PC-9 (cell line): ENCODE measurements at regions not wholly inside any gene's neighbourhood (a gene's known extent, or its start where the extent isn't known, plus 50 kb on each side); places are given as distances from the start of the nearest gene placed in this dataset.

Source experiments
- BruUV-seq: library from RNA; stranded (reverse); fragments of 400-500 nt; replicated peaks from 2 replicates; lab custom pipeline; 2021; lab: Mats Ljungman, UMichigan
- CTCF ChIA-PET: fragments of 300-600 bp; sonication (Branson Sonifier 250); formaldehyde crosslinking; loops from one replicate; lab custom pipeline; 2022; ENCODE audit warnings: antibody characterized with exemption; lab: Charles Lee
- POLR2A ChIA-PET: fragments of 300-600 bp; sonication (Branson Sonifier 250); formaldehyde crosslinking; loops from one replicate; lab custom pipeline; 2022; ENCODE audit warnings: antibody characterized with exemption; ENCODE audit not compliant: unreplicated experiment; lab: Charles Lee
- DNase-seq, 2 experiments: peaks; one replicate each; pipeline versions ENCODE4 v3.0.0 to v3.0.0-alpha.2; 2015 to 2022; ENCODE audit warnings: mixed read lengths in 1 of 2
- H2AFZ ChIP-seq: fragments of 200-600 bp; sonication (generic); 2 replicates; pipeline ENCODE4 v1.8.1; 2017; ENCODE audit warnings: antibody characterized with exemption
- H3F3A ChIP-seq: fragments of 200-600 bp; sonication (generic); 2 replicates; pipeline ENCODE4 v1.8.1; 2017; ENCODE audit warnings: antibody characterized with exemption, mild to moderate bottlenecking, low read depth; ENCODE audit not compliant: insufficient read depth
- H3K27ac ChIP-seq: fragments of 200-600 bp; sonication (generic); 2 replicates; pipeline ENCODE4 v1.6.1; 2016; ENCODE audit warnings: mixed run types
- H3K27me3 ChIP-seq: fragments of 200-600 bp; sonication (generic); 2 replicates; pipeline ENCODE4 v1.6.1; 2016; ENCODE audit warnings: low read depth, mixed run types; ENCODE audit not compliant: insufficient read depth
- H3K36me3 ChIP-seq: fragments of 200-600 bp; sonication (generic); 2 replicates; pipeline ENCODE4 v1.6.1; 2016; ENCODE audit warnings: low read depth, mixed run types
- H3K4me1 ChIP-seq: fragments of 200-600 bp; sonication (generic); replicated peaks from 2 replicates; pipeline ENCODE4 v1.6.1; 2016; ENCODE audit warnings: mixed run types; ENCODE audit not compliant: insufficient read depth
- H3K4me2 ChIP-seq: fragments of 200-600 bp; sonication (generic); 2 replicates; pipeline ENCODE4 v1.6.1; 2017; ENCODE audit warnings: mixed run types
- H3K4me3 ChIP-seq: fragments of 200-600 bp; sonication (generic); 2 replicates; pipeline ENCODE4 v1.6.1; 2016; ENCODE audit warnings: mixed run types
- H3K79me2 ChIP-seq: fragments of 200-600 bp; sonication (generic); 2 replicates; pipeline ENCODE4 v1.6.1; 2017; ENCODE audit warnings: low read depth, mixed run types
- H3K9me2 ChIP-seq: fragments of 200-600 bp; sonication (generic); 2 replicates; pipeline ENCODE4 v1.8.1; 2017; ENCODE audit warnings: mild to moderate bottlenecking; ENCODE audit not compliant: insufficient read depth
- H3K9me3 ChIP-seq: fragments of 200-600 bp; sonication (generic); 2 replicates; pipeline ENCODE4 v1.8.1; 2016; ENCODE audit warnings: low read depth; ENCODE audit not compliant: insufficient read depth
- H4K20me1 ChIP-seq: fragments of 200-600 bp; sonication (generic); 2 replicates; pipeline ENCODE4 v1.8.1; 2017; ENCODE audit not compliant: insufficient read depth
- CTCF ChIP-seq: fragments of 200-600 bp; sonication (generic); conservative IDR thresholded peaks from 2 replicates; pipeline ENCODE4 v1.6.1; 2017; ENCODE audit warnings: mixed run types, antibody characterized with exemption, mild to moderate bottlenecking, moderate library complexity
- EZH2 ChIP-seq: fragments of 200-600 bp; sonication (generic); IDR thresholded peaks from 2 replicates; pipeline ENCODE4 v1.8.0; 2017; ENCODE audit warnings: antibody characterized with exemption, low read depth
- intact Hi-C: fragments of 100-400 bp; cut with micrococcal nuclease; formaldehyde crosslinking; loops from one replicate; pipeline ENCODE4 v1.10.0; 2022; ENCODE audit not compliant: unreplicated experiment

- BruUV-seq: no TSS peak
- Histone ChIP-seq H3K4me1 (no peaks in the 10 kb centered on the region), H3K9me3 (no peaks in the 10 kb centered on the region)
Observed at GRCh38 chr2:21779786-21780185, 656.0 kb downstream of the TDRD15 start.

DNA sequence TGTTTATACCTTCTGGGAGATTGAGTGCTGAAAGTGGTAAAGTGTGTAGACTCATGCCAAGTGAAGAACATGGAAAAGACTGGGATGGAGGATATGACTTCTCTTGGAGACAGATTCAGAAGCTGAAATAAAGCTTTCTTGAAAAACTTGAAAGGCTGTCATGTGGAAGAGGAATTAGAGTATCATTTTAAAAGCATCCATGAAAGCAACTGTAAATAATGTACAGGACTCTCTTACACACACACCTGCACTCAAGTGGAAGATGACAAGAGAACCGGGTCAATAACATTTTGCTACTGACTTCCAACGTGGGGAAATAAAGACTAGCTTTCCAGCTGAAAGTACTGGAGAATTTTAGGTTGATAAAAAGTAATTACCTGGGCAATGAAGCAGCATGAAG, 658.2 kb downstream of the TDRD15 start:
- H3K4me1 ChIP-seq: no peaks in the 10 kb centered on the region
- H3K4me3 ChIP-seq: no peak overlapping the region
- intact Hi-C loops: no loop called here
- no peak for DNase-seq
- H3K27ac ChIP-seq: no peak overlapping the region
- POLR2A ChIA-PET: no interaction called here
- no TSS peak for BruUV-seq
- H3K4me2 ChIP-seq: no peak overlapping the region
- no peak overlapping the region for H2AFZ ChIP-seq
- no peaks in the 10 kb centered on the region for H3K9me2 ChIP-seq
- H3K9me3 ChIP-seq: no peaks in the 10 kb centered on the region
- no peaks in the 10 kb centered on the region for H3K27me3 ChIP-seq
- H3K36me3 ChIP-seq: no peaks in the 10 kb centered on the region
- CTCF ChIA-PET: no interaction called here
- H3K79me2 ChIP-seq: no peaks in the 10 kb centered on the region
- no peaks in the 10 kb centered on the region for H3F3A ChIP-seq
- H4K20me1 ChIP-seq: no peaks in the 10 kb centered on the region
- no peak for TF ChIP-seq CTCF

More at GRCh38 chr2:21779786-21780185, 656.0 kb downstream of the TDRD15 start:
- H3K79me2 ChIP-seq: no peaks in the 10 kb centered on the region
- no peaks in the 10 kb centered on the region for H3F3A ChIP-seq
- no peaks in the 10 kb centered on the region for H3K27me3 ChIP-seq
- no peak for TF ChIP-seq CTCF
- TF ChIP-seq EZH2: no peak
- POLR2A ChIA-PET: no interaction called here
- CTCF ChIA-PET: no interaction called here
- intact Hi-C loops: no loop called here
- H2AFZ ChIP-seq: no peak overlapping the region
- no peaks in the 10 kb centered on the region for H3K9me2 ChIP-seq
- no peak overlapping the region for H3K27ac ChIP-seq
- no peak overlapping the region for H3K4me2 ChIP-seq
- no peaks in the 10 kb centered on the region for H4K20me1 ChIP-seq
- no peak for DNase-seq
- no peaks in the 10 kb centered on the region for H3K36me3 ChIP-seq
- H3K4me3 ChIP-seq: no peak overlapping the region

DNA sequence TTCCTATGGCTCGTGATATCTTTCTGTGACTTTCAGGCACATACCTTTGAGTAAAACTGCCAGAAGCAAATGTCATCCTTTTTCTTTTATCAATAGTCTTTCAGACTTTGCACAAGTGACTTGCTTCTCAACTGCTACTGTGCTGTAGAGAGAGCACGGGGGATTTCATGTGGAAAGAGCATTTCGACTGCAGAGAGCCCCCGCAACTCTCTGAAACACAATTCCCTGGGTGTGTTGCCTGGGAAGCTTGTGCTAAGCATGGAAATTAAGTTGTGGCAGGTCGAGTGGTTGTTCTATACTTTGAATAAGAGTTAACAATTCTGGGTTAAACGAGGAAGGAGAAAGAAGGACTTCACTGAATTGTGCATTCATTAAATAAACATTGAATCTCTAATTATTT, 659.1 kb downstream of the TDRD15 start:
- no peak overlapping the region for H3K27ac ChIP-seq
- DNase-seq: no peak
- H3F3A ChIP-seq: no peaks in the 10 kb centered on the region
- no peak overlapping the region for H3K4me2 ChIP-seq
- H3K27me3 ChIP-seq: no peaks in the 10 kb centered on the region
- no TSS peak for BruUV-seq
- no peaks in the 10 kb centered on the region for H3K9me2 ChIP-seq
- no peak for TF ChIP-seq CTCF
- TF ChIP-seq EZH2: no peak
- CTCF ChIA-PET: no interaction called here
- no peaks in the 10 kb centered on the region for H3K36me3 ChIP-seq
- H2AFZ ChIP-seq: no peak overlapping the region
- H4K20me1 ChIP-seq: no peaks in the 10 kb centered on the region
- intact Hi-C loops: no loop called here
- no peak overlapping the region for H3K4me3 ChIP-seq
- POLR2A ChIA-PET: no interaction called here
- H3K4me1 ChIP-seq: no peaks in the 10 kb centered on the region
- no peaks in the 10 kb centered on the region for H3K9me3 ChIP-seq
- H3K79me2 ChIP-seq: no peaks in the 10 kb centered on the region
